Left ventricle myocardium inferior (tissue), 1 donor: ENCODE measurements at regions not wholly inside any gene's neighbourhood (a gene's known extent, or its start where the extent isn't known, plus 50 kb on each side); places are given as distances from the start of the nearest gene placed in this dataset.

ENCODE experiments used
- DNase-seq: peaks from one replicate; pipeline ENCODE4 v3.0.0-alpha.2; 2020
- H3K27ac ChIP-seq: fragments of 200-600 bp; replicated peaks from 2 replicates; pipeline ENCODE4 v1.8.0; 2021
- H3K27me3 ChIP-seq: fragments of 200-600 bp; 2 replicates; pipeline ENCODE4 v1.8.0; 2021; ENCODE audit warnings: low read depth
- H3K36me3 ChIP-seq: fragments of 200-600 bp; 2 replicates; pipeline ENCODE4 v1.8.0; 2021
- H3K4me1 ChIP-seq: fragments of 200-600 bp; 2 replicates; pipeline ENCODE4 v1.8.0; 2021
- H3K4me3 ChIP-seq: fragments of 200-600 bp; 2 replicates; pipeline ENCODE4 v1.8.0; 2021; ENCODE audit warnings: mild to moderate bottlenecking, moderate library complexity
- H3K9me3 ChIP-seq: fragments of 200-600 bp; replicated peaks from 2 replicates; pipeline ENCODE4 v1.8.0; 2021
- intact Hi-C: fragments of 100-400 bp; cut with micrococcal nuclease; formaldehyde crosslinking; loops from one replicate; pipeline ENCODE4 v1.11.0; 2022
- TF ChIP-seq, protein P1 (sequence below): fragments of 200-600 bp; IDR thresholded peaks from 2 replicates; pipeline ENCODE4 v1.8.0; 2021; ENCODE audit warnings: antibody characterized with exemption, mild to moderate bottlenecking, borderline replicate concordance
- donor health status: DM: no; HTN: yes; CAD: no; lungs with severe emphysema.

- peaks cover 38% of the 10 kb centered on the region for H3K4me1 ChIP-seq
- no peaks in the 10 kb centered on the region for H3K36me3 ChIP-seq
- DNase-seq: no peak
- H3K27me3 ChIP-seq: no peaks in the 10 kb centered on the region
- no peak overlapping the region for H3K27ac ChIP-seq
- H3K9me3 ChIP-seq: no peaks in the 10 kb centered on the region
- intact Hi-C loops: no loop called here
- H3K4me3 ChIP-seq: no peak overlapping the region
- TF ChIP-seq, protein P1, sequence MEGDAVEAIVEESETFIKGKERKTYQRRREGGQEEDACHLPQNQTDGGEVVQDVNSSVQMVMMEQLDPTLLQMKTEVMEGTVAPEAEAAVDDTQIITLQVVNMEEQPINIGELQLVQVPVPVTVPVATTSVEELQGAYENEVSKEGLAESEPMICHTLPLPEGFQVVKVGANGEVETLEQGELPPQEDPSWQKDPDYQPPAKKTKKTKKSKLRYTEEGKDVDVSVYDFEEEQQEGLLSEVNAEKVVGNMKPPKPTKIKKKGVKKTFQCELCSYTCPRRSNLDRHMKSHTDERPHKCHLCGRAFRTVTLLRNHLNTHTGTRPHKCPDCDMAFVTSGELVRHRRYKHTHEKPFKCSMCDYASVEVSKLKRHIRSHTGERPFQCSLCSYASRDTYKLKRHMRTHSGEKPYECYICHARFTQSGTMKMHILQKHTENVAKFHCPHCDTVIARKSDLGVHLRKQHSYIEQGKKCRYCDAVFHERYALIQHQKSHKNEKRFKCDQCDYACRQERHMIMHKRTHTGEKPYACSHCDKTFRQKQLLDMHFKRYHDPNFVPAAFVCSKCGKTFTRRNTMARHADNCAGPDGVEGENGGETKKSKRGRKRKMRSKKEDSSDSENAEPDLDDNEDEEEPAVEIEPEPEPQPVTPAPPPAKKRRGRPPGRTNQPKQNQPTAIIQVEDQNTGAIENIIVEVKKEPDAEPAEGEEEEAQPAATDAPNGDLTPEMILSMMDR: no peak
Measured at GRCh38 chr13:59352600-59352999, 811.1 kb downstream of the DIAPH3 start.

GRCh38 chr13:59354665-59355369, 808.9 kb downstream of the DIAPH3 start:
- H3K4me3 ChIP-seq: no peak overlapping the region
- peaks cover 38% of the 10 kb centered on the region for H3K4me1 ChIP-seq
- H3K27me3 ChIP-seq: no peaks in the 10 kb centered on the region
- H3K36me3 ChIP-seq: no peaks in the 10 kb centered on the region
- H3K9me3 ChIP-seq: no peaks in the 10 kb centered on the region
- H3K27ac ChIP-seq: peak overlapping the region; percentile 10
- TF ChIP-seq, protein P1: no peak
- no peak for DNase-seq
- intact Hi-C loops: no loop called here

DNA sequence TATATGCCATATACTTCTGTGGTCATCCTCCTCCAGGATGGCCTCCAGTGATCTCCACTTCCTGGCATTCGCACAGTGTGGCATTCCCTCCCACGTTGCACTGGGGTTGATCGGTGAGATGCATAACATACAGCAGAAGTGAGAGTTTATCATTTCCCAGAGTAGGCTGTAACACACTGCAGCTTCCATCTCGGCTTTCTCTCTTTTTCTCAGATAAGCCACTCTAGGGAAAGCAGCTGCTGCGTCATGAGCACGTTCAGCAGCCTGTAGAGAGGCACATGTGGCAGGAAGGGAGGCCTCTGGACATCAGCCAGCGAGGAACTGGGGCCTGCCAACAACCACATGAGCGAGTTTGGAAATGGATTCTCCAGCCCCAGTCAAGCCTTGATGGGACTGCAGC, 807.1 kb downstream of the DIAPH3 start:
- Histone ChIP-seq H3K27ac (peak overlapping the region; percentile 76), H3K4me3 (peak overlapping the region; percentile 7), H3K9me3 (no peaks in the 10 kb centered on the region), H3K27me3 (no peaks in the 10 kb centered on the region), H3K4me1 (peaks cover 46% of the 10 kb centered on the region), H3K36me3 (no peaks in the 10 kb centered on the region)
- intact Hi-C loops: no loop called here
- DNase-seq: peak; percentile 89
- TF ChIP-seq, protein P1: no peak

DNA sequence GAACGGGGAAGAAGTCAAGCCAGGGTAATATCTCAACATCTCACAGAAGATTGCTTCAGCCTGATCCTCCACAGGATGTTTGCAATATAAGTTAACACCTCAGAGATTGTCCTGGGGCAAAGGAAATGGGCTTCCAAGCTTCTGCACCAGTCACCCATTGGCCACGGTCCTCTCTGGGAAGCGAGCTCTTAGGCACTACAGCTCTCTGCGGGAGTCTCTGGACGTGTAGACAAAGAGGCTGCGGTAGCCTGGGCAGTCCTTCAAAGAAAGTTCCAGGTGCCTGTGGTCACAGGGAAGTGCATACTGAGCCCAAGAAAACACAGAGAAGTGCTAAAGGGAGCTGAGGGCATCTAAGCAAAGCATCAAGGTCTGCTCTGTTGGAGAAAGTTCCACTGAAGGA, 805.7 kb downstream of the DIAPH3 start:
- intact Hi-C loops: no loop called here
- Histone ChIP-seq H3K9me3 (no peaks in the 10 kb centered on the region), H3K36me3 (no peaks in the 10 kb centered on the region), H3K27me3 (no peaks in the 10 kb centered on the region), H3K4me1 (peaks cover 46% of the 10 kb centered on the region), H3K27ac (peak overlapping the region; percentile 76), H3K4me3 (no peak overlapping the region)
- DNase-seq: no peak
- TF ChIP-seq, protein P1: no peak

- intact Hi-C loops: no loop called here
- no peaks in the 10 kb centered on the region for H3K9me3 ChIP-seq
- TF ChIP-seq, protein P1: no peak
- H3K4me3 ChIP-seq: no peak overlapping the region
- H3K36me3 ChIP-seq: no peaks in the 10 kb centered on the region
- H3K27me3 ChIP-seq: no peaks in the 10 kb centered on the region
- peaks cover 58% of the 10 kb centered on the region for H3K4me1 ChIP-seq
- H3K27ac ChIP-seq: peak overlapping the region; percentile 29
- DNase-seq: no peak
Measured at GRCh38 chr13:59360108-59360507, 803.6 kb downstream of the DIAPH3 start.
